ENCODE measurements at regions not wholly inside any gene's neighbourhood (a gene's known extent, or its start where the extent isn't known, plus 50 kb on each side); places are given as distances from the start of the nearest gene placed in this dataset.

GRCh38 chr10:128573986-128574385, 447.8 kb upstream of the MKI67 start:
- H3K4me3 ChIP-seq (ENCODE audit: low read depth in 1 of 3, low read length in 3 of 3), result no peak overlapping the region
- no peak for DNase-seq (ENCODE audit: low spot score)
- no peaks in the 10 kb centered on the region for H3K9me3 ChIP-seq (ENCODE audit: control insufficient read depth in 4 of 4, low read length in 3 of 4)
- no peak overlapping the region for H3K9ac ChIP-seq (ENCODE audit: low read depth in 1 of 2, low read length in 2 of 2)
- H3K27me3 ChIP-seq (ENCODE audit: control insufficient read depth in 4 of 4, insufficient read depth in 4 of 4, low read length in 3 of 4), result peaks cover 0 to 4% (median 2%) of the 10 kb centered on the region in 4 donors
- H3K27ac ChIP-seq (ENCODE audit: low read depth in 1 of 2, low read length in 2 of 2), result no peak overlapping the region
- no peaks in the 10 kb centered on the region for H3K4me1 ChIP-seq (ENCODE audit: control insufficient read depth in 4 of 4, insufficient read depth in 4 of 4, low read length in 3 of 4)
- H3K36me3 ChIP-seq (ENCODE audit: control insufficient read depth in 4 of 4, insufficient read depth in 3 of 4, low read depth in 1 of 4, low read length in 3 of 4), result no peaks in the 10 kb centered on the region
- 74% methylated on average over 9 of the region's 9 CpGs for WGBS
- TF ChIP-seq ATF3 (IDR thresholded peaks at IDR 0.05), result no peak

DNA sequence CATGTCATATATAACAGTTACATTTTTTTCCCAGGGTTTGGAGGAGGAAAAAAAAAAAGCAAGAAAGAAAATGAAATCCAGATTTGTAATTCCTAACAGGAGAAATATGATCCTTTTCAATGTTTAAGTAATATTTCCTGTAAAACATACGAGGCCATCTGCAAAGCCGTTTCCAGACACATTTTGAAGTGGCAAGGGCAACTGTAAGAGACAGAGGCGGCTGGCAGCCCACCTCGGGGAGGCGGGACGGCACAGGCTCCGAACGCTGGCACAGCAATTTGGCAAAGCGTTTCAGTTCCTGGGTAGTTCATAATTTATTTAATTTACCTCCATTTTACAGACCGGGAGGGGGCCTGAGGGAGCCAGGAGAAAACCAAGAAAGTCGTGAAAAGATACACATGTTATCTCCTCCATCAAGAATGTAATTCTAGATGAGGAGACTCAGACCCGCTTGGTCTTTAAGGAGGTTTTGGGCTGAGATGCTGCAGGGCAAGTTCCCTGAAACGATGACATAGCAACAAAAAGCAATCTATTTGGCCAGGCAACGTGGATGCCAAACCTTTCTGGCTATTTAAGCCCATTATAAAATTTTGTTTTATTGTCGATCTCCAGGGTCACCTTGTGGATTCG, 448.5 kb upstream of the MKI67 start:
- peaks cover 0 to 6% (median 2%) of the 10 kb centered on the region in 4 donors for H3K27me3 ChIP-seq (ENCODE audit: control insufficient read depth in 4 of 4, insufficient read depth in 4 of 4, low read length in 3 of 4)
- WGBS, result 68% methylated on average over 16 of the region's 16 CpGs
- no peak overlapping the region for H3K4me3 ChIP-seq (ENCODE audit: low read depth in 1 of 3, low read length in 3 of 3)
- no peak overlapping the region for H3K27ac ChIP-seq (ENCODE audit: low read depth in 1 of 2, low read length in 2 of 2)
- no peak for DNase-seq (ENCODE audit: low spot score)
- H3K4me1 ChIP-seq (ENCODE audit: control insufficient read depth in 4 of 4, insufficient read depth in 4 of 4, low read length in 3 of 4), result no peaks in the 10 kb centered on the region
- no peak for TF ChIP-seq MAX (IDR thresholded peaks at IDR 0.05)
- no peak for TF ChIP-seq EGR1 (IDR thresholded peaks at IDR 0.05; ENCODE audit: low read depth in 2 of 2)
- no peak for TF ChIP-seq ATF3 (IDR thresholded peaks at IDR 0.05)
- no peak for TF ChIP-seq HNF4G (IDR thresholded peaks at IDR 0.05)
- TF ChIP-seq, protein P1, sequence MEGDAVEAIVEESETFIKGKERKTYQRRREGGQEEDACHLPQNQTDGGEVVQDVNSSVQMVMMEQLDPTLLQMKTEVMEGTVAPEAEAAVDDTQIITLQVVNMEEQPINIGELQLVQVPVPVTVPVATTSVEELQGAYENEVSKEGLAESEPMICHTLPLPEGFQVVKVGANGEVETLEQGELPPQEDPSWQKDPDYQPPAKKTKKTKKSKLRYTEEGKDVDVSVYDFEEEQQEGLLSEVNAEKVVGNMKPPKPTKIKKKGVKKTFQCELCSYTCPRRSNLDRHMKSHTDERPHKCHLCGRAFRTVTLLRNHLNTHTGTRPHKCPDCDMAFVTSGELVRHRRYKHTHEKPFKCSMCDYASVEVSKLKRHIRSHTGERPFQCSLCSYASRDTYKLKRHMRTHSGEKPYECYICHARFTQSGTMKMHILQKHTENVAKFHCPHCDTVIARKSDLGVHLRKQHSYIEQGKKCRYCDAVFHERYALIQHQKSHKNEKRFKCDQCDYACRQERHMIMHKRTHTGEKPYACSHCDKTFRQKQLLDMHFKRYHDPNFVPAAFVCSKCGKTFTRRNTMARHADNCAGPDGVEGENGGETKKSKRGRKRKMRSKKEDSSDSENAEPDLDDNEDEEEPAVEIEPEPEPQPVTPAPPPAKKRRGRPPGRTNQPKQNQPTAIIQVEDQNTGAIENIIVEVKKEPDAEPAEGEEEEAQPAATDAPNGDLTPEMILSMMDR (IDR thresholded peaks at IDR 0.05; ENCODE audit: low read depth, low read length, missing input control), result no peak
- no peak for TF ChIP-seq YY1 (IDR thresholded peaks at IDR 0.05)
- no peak for TF ChIP-seq RXRA (IDR thresholded peaks at IDR 0.05)
- TF ChIP-seq FOXA2 (IDR thresholded peaks at IDR 0.05), result no peak
- no peak for TF ChIP-seq SP1 (IDR thresholded peaks at IDR 0.05)
- TF ChIP-seq ZBTB33 (IDR thresholded peaks at IDR 0.05), result no peak
- TF ChIP-seq, protein P2, sequence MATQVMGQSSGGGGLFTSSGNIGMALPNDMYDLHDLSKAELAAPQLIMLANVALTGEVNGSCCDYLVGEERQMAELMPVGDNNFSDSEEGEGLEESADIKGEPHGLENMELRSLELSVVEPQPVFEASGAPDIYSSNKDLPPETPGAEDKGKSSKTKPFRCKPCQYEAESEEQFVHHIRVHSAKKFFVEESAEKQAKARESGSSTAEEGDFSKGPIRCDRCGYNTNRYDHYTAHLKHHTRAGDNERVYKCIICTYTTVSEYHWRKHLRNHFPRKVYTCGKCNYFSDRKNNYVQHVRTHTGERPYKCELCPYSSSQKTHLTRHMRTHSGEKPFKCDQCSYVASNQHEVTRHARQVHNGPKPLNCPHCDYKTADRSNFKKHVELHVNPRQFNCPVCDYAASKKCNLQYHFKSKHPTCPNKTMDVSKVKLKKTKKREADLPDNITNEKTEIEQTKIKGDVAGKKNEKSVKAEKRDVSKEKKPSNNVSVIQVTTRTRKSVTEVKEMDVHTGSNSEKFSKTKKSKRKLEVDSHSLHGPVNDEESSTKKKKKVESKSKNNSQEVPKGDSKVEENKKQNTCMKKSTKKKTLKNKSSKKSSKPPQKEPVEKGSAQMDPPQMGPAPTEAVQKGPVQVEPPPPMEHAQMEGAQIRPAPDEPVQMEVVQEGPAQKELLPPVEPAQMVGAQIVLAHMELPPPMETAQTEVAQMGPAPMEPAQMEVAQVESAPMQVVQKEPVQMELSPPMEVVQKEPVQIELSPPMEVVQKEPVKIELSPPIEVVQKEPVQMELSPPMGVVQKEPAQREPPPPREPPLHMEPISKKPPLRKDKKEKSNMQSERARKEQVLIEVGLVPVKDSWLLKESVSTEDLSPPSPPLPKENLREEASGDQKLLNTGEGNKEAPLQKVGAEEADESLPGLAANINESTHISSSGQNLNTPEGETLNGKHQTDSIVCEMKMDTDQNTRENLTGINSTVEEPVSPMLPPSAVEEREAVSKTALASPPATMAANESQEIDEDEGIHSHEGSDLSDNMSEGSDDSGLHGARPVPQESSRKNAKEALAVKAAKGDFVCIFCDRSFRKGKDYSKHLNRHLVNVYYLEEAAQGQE (IDR thresholded peaks at IDR 0.05), result no peak
- no peak for TF ChIP-seq HNF4A (conservative IDR thresholded peaks at IDR 0.05)
- no peak for TF ChIP-seq NR2F2 (IDR thresholded peaks at IDR 0.05)
- no peak overlapping the region for H3K9ac ChIP-seq (ENCODE audit: low read depth in 1 of 2, low read length in 2 of 2)
- H3K9me3 ChIP-seq (ENCODE audit: control insufficient read depth in 4 of 4, low read length in 3 of 4), result no peaks in the 10 kb centered on the region
- no peaks in the 10 kb centered on the region for H3K36me3 ChIP-seq (ENCODE audit: control insufficient read depth in 4 of 4, insufficient read depth in 3 of 4, low read depth in 1 of 4, low read length in 3 of 4)

All from liver (tissue), 8 donors.